ENCODE measurements at regions not wholly inside any gene's neighbourhood (a gene's known extent, or its start where the extent isn't known, plus 50 kb on each side); places are given as distances from the start of the nearest gene placed in this dataset.

GRCh38 chr6:19605624-19606023 lies 231.5 kb upstream of the ID4 start:
- TF ChIP-seq TAF1 (IDR thresholded peaks at IDR 0.05; ENCODE audit: low read depth), result no peak
- TF ChIP-seq FOXM1 (IDR thresholded peaks at IDR 0.05; ENCODE audit: borderline replicate concordance, low read depth), result no peak
- no peak for TF ChIP-seq REST (IDR thresholded peaks at IDR 0.05; ENCODE audit: low read depth)
- no peak for TF ChIP-seq MAX (IDR thresholded peaks at IDR 0.05)
- no peak for TF ChIP-seq EP300 (IDR thresholded peaks at IDR 0.05; ENCODE audit: borderline replicate concordance)
- TF ChIP-seq RAD21 (IDR thresholded peaks at IDR 0.05; ENCODE audit: low read depth), result no peak
- no peak for TF ChIP-seq NFIC (IDR thresholded peaks at IDR 0.05)
- TF ChIP-seq USF1 (IDR thresholded peaks at IDR 0.05), result no peak
- no peak for TF ChIP-seq ZBTB7A (IDR thresholded peaks at IDR 0.05; ENCODE audit: low read depth)
- TF ChIP-seq CEBPB (IDR thresholded peaks at IDR 0.05), result no peak
- TF ChIP-seq CREB1 (IDR thresholded peaks at IDR 0.05; ENCODE audit: low read depth), result no peak
- no peak for TF ChIP-seq YY1 (IDR thresholded peaks at IDR 0.05; ENCODE audit: low read depth)
- no peak for TF ChIP-seq TCF12 (IDR thresholded peaks at IDR 0.05; ENCODE audit: low read depth)
- TF ChIP-seq EGR1 (IDR thresholded peaks at IDR 0.05), result no peak
